HL-60 (cell line): ENCODE measurements at regions not wholly inside any gene's neighbourhood (a gene's known extent, or its start where the extent isn't known, plus 50 kb on each side); places are given as distances from the start of the nearest gene placed in this dataset.
"Not testable (repeated sequence)": the region's sequence is repeated elsewhere in the genome, so short reads cannot be mapped to it uniquely, and the experiment has no call there.

Experiments used
- DNase-seq, 2 experiments: peaks; one replicate each; pipeline ENCODE4 v3.0.0-alpha.2; 2010 to 2020; ENCODE audit warnings: low read depth in 1 of 2, low spot score in 1 of 2
- H3K27ac ChIP-seq: fragments of 250-450 bp; sonication (Bioruptor Pico); replicated peaks from 2 replicates; pipeline ENCODE4 v1.5.1; 2020; ENCODE audit warnings: mild to moderate bottlenecking, moderate library complexity
- H3K27me3 ChIP-seq: fragments of 250-450 bp; sonication (Bioruptor Pico); 2 replicates; pipeline ENCODE4 v1.5.1; 2021; ENCODE audit warnings: mild to moderate bottlenecking, moderate library complexity; ENCODE audit not compliant: insufficient read depth, poor library complexity, severe bottlenecking
- H3K4me3 ChIP-seq: replicated peaks from 2 replicates; pipeline ENCODE4 v1.5.1; 2011; ENCODE audit warnings: mild to moderate bottlenecking, control low read depth, low read length; ENCODE audit not compliant: insufficient read depth
- CTCF ChIP-seq: IDR thresholded peaks from one replicate; pipeline ENCODE4 v1.5.1; 2011; ENCODE audit warnings: low read length, control low read depth, inconsistent platforms; ENCODE audit not compliant: insufficient read depth
- GABPA ChIP-seq: IDR thresholded peaks from 2 replicates; pipeline ENCODE4 v1.6.1; 2012; ENCODE audit warnings: low read depth
- POLR2AphosphoS5 ChIP-seq: IDR thresholded peaks from 2 replicates; pipeline ENCODE4 v1.6.1; 2012; ENCODE audit warnings: low read depth
- REST ChIP-seq: IDR thresholded peaks from 2 replicates; pipeline ENCODE4 v1.6.1; 2012; ENCODE audit warnings: low read depth; ENCODE audit not compliant: insufficient replicate concordance
- SPI1 ChIP-seq: IDR thresholded peaks from 2 replicates; pipeline ENCODE4 v1.6.1; 2012; ENCODE audit warnings: low read depth, mild to moderate bottlenecking, borderline replicate concordance

GRCh38 chr4:138863160-138863559 lies 152.4 kb upstream of the NOCT start:
- DNase-seq: no peak
- Histone ChIP-seq H3K27ac (no peak overlapping the region), H3K27me3 (peaks cover 10% of the 10 kb centered on the region), H3K4me3 (no peak overlapping the region)
- TF ChIP-seq REST: no peak
- TF ChIP-seq POLR2AphosphoS5: no peak
- no peak for TF ChIP-seq GABPA
- no peak for TF ChIP-seq CTCF

GRCh38 chr4:138861135-138861534 lies 154.4 kb upstream of the NOCT start:
- no peak for DNase-seq
- TF ChIP-seq POLR2AphosphoS5 (no peak), CTCF (no peak), REST (no peak), SPI1 (no peak), GABPA (no peak)
- Histone ChIP-seq H3K27me3 (peaks cover 11% of the 10 kb centered on the region), H3K27ac (no peak overlapping the region), H3K4me3 (no peak overlapping the region)

GRCh38 chr4:138860357-138860756 lies 155.2 kb upstream of the NOCT start:
- not testable (repeated sequence) for H3K27ac ChIP-seq, H3K27me3 ChIP-seq, DNase-seq, H3K4me3 ChIP-seq

- TF ChIP-seq SPI1: no peak
- TF ChIP-seq GABPA: no peak
- TF ChIP-seq CTCF: no peak
- TF ChIP-seq POLR2AphosphoS5: no peak
- no peak for DNase-seq
Observed at GRCh38 chr4:138859254-138859653, 156.3 kb upstream of the NOCT start.

More at GRCh38 chr4:138859254-138859653, 156.3 kb upstream of the NOCT start:
- peaks cover 5% of the 10 kb centered on the region for H3K27me3 ChIP-seq
- H3K27ac ChIP-seq: no peak overlapping the region
- H3K4me3 ChIP-seq: no peak overlapping the region
